Dendritic cell treated with granulocyte-macrophage colony-stimulating factor and Interleukin-4, amounts not matched to agents 40 ng/mL and 50 ng/mL, for 4 days (primary cell): ENCODE measurements at regions not wholly inside any gene's neighbourhood (a gene's known extent, or its start where the extent isn't known, plus 50 kb on each side); places are given as distances from the start of the nearest gene placed in this dataset.

ENCODE experiments used
- H3K27ac Mint-ChIP-seq: one replicate; pipeline ENCODE4 v1.8.0; 2022; ENCODE audit warnings: mild to moderate bottlenecking, mixed read lengths
- H3K27me3 Mint-ChIP-seq: one replicate; pipeline ENCODE4 v1.8.0; 2022; ENCODE audit warnings: mild to moderate bottlenecking, mixed read lengths
- H3K36me3 Mint-ChIP-seq: one replicate; pipeline ENCODE4 v1.8.0; 2022; ENCODE audit warnings: low read depth, mixed read lengths
- H3K4me1 Mint-ChIP-seq: one replicate; pipeline ENCODE4 v1.8.0; 2022; ENCODE audit warnings: low read depth, mixed read lengths
- H3K4me3 Mint-ChIP-seq: one replicate; pipeline ENCODE4 v1.8.0; 2022; ENCODE audit warnings: mild to moderate bottlenecking, moderate library complexity, mixed read lengths
- H3K9me3 Mint-ChIP-seq: one replicate; pipeline ENCODE4 v1.8.0; 2022; ENCODE audit warnings: mixed read lengths
- intact Hi-C: fragments of 100-400 bp; cut with micrococcal nuclease; formaldehyde crosslinking; loops from one replicate; pipeline ENCODE4 v1.15.0; 2022

DNA sequence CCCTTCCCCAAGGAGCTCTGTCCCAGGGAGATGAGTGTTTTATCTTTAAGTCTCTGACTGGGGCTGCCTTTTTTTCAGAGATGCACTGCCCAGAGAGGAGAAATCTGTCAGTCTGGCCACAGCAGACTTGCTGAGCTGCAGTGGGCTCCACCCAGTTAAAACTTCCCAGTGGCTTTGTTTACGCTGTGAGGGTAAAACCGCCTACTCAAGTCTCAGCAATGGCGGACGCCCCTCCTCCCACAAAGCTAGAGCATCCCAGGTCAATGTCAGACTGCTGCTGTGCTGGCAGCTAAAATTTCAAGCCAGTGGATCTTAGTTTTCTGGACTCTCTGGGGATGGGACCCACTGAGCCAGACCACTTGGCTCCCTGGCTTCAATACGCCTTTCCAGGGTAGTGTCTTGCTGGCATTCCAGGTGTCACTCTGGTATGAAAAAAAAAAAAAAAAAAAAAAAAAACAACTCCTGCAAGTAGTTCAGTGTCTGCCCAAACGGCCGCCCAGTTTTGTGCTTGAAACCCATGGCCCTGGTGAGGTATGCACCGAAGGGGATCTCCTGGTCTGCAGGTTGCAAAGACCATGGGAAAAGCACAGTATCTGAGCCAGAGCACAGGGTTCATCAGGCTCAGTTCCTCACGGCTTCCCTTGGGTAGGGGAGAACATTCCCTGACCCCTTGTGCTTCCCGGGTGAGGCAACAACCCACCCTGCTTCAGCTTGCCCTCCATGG is 1616.1 kb upstream of the ADGRL3 start:
- H3K36me3 Mint-ChIP-seq, result no peaks in the 10 kb centered on the region
- H3K27me3 Mint-ChIP-seq, result no peaks in the 10 kb centered on the region
- H3K4me3 Mint-ChIP-seq, result no peak overlapping the region
- H3K4me1 Mint-ChIP-seq, result no peaks in the 10 kb centered on the region
- intact Hi-C loops, result no loop called here
- H3K9me3 Mint-ChIP-seq, result peaks cover 27% of the 10 kb centered on the region
- no peak overlapping the region for H3K27ac Mint-ChIP-seq

DNA sequence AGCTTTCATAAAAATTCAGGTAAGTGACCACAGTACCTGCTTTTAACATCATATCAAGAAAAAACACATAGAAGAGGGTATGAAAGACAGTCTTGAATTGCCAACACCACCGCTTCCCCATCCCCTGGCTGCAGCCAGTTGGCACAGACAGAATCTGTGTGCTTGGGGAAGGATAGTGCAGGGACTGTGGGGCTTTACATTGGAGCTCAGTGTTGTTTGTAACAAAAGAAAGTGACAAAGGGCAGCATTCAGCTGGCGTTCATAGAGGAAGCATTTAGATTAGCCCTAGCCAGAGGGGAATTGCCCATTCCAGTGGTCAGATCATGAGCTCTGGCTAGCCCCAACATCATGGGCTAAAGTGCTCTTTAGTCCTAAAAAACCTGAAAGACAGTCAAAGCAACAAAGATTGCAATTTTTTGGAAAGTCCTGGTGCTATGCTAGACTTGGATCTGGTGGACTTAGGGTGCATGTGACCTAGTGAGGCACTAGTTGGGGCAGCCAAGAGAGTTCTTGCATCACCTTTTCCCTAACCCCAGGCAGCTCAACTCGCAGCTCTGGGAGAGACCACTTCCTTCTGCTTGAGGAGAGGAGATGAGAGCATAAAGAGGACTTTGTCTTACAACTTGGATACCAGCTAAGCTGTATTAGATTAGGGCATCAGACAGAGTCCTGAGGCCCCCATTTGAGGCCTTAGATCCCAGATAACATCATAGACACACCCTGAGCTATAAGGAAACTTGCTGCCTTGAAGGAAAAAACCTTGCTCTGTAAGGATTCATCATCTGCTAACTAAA is 1602.4 kb upstream of the ADGRL3 start:
- H3K27me3 Mint-ChIP-seq, result no peaks in the 10 kb centered on the region
- H3K4me1 Mint-ChIP-seq, result no peaks in the 10 kb centered on the region
- no peak overlapping the region for H3K27ac Mint-ChIP-seq
- intact Hi-C loops, result no loop called here
- H3K36me3 Mint-ChIP-seq, result no peaks in the 10 kb centered on the region
- H3K4me3 Mint-ChIP-seq, result no peak overlapping the region
- no peaks in the 10 kb centered on the region for H3K9me3 Mint-ChIP-seq

DNA sequence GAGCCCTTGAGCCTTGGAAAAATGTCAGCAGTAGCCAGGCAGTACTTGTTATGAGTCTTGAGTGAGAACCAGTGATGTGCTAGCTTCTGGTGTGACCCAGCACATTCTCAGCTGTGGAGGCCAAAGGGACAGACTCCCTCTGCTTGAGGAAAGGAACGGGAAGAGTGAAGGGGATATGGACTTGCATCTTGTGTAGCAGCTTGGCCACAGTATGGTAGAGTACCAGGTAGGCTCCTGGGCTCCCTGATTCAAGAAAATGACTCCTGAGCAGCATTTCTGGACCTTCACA is 1601.9 kb upstream of the ADGRL3 start:
- intact Hi-C loops, result no loop called here

DNA sequence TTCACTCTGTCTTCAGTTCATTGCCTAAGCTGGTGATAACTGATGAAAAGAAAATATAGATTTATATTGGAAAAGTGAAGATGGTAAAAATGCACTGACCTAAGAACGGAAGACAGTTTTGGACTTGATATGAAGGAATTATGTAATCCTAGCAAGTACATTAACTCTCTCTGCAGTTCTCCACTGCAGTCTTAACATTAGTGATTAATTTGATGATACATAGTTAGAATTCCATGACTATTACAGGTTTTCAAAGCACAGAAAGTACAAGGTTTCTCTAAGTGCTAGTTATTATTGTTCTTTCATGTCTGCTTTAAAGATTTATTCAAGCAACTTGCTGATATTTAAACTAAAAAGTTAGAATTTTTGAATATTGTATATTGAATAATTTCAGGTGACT is 1591.7 kb upstream of the ADGRL3 start:
- Mint-ChIP-seq H3K4me3 (no peak overlapping the region), H3K27me3 (no peaks in the 10 kb centered on the region), H3K36me3 (no peaks in the 10 kb centered on the region), H3K27ac (no peak overlapping the region), H3K4me1 (peaks cover 5% of the 10 kb centered on the region), H3K9me3 (no peaks in the 10 kb centered on the region)
- intact Hi-C loops, result no loop called here

More for the DNA sequence above, 1601.9 kb upstream of the ADGRL3 start:
- Mint-ChIP-seq H3K36me3 (no peaks in the 10 kb centered on the region), H3K4me1 (no peaks in the 10 kb centered on the region), H3K27me3 (no peaks in the 10 kb centered on the region), H3K27ac (no peak overlapping the region), H3K4me3 (no peak overlapping the region), H3K9me3 (no peaks in the 10 kb centered on the region)

DNA sequence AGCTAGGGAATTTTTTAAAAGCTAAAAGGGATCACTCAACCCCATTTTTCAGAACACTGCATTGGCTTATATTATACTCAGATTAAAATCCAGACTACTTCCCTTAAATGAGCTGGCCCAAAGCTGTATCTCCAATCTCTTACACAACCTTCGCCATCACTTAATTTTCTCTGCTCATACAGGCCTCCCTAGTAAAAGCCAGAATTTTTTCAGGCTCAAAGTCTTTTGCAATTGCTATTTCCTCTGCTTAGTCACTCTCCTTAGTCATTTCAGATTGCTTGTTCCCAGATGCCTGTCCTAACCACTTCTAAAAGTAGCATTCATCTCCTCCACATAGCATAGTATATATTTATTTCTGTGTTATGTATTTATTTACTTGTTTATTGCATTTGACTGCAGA is 1587.9 kb upstream of the ADGRL3 start:
- Mint-ChIP-seq H3K27me3 (no peaks in the 10 kb centered on the region), H3K4me1 (peaks cover 5% of the 10 kb centered on the region), H3K36me3 (no peaks in the 10 kb centered on the region), H3K4me3 (no peak overlapping the region), H3K27ac (no peak overlapping the region), H3K9me3 (no peaks in the 10 kb centered on the region)
- intact Hi-C loops, result no loop called here

DNA sequence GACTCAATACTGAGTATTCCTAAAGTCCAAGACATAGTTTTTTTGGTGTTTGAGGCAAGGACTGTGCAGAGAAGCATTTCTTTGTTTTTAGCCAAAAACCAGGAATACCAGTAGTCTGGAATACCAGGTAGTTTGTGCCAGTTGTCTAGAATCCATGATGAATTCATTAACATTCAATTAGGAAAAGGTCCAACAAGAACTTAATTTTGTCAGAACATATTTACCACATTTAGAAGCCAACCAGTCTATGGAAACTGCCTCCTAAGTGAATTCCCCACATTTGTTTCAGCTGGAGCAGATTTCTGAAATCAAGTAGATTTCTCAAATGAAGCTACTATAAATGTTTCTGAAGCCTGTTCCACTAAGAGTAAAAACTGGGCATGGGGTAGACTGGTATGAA is 1584.8 kb upstream of the ADGRL3 start:
- no peaks in the 10 kb centered on the region for H3K36me3 Mint-ChIP-seq
- no peak overlapping the region for H3K4me3 Mint-ChIP-seq
- peaks cover 5% of the 10 kb centered on the region for H3K4me1 Mint-ChIP-seq
- H3K9me3 Mint-ChIP-seq, result no peaks in the 10 kb centered on the region
- H3K27ac Mint-ChIP-seq, result no peak overlapping the region
- intact Hi-C loops, result no loop called here
- H3K27me3 Mint-ChIP-seq, result no peaks in the 10 kb centered on the region

DNA sequence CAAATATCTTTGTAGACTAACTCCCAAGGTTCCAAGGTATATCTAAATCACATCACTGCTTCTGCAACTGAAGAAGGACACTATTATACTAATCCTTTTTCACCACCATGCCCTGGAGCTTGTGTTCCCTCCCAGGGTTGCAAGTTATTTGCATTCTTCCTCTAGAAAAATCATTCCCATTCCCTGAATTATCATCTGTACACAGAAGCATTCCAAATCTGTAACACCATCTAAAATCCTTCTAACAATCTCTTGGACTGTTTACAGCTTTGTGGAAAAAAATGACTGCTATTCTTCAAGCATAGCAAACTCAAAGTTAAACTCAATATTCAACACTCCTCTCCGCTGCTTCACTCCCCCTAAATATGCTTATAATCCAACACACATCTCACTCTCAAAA is 1570.8 kb upstream of the ADGRL3 start:
- H3K36me3 Mint-ChIP-seq, result no peaks in the 10 kb centered on the region
- intact Hi-C loops, result no loop called here
- H3K27ac Mint-ChIP-seq, result no peak overlapping the region
- peaks cover 1% of the 10 kb centered on the region for H3K9me3 Mint-ChIP-seq
- H3K4me1 Mint-ChIP-seq, result no peaks in the 10 kb centered on the region
- no peak overlapping the region for H3K4me3 Mint-ChIP-seq
- no peaks in the 10 kb centered on the region for H3K27me3 Mint-ChIP-seq

DNA sequence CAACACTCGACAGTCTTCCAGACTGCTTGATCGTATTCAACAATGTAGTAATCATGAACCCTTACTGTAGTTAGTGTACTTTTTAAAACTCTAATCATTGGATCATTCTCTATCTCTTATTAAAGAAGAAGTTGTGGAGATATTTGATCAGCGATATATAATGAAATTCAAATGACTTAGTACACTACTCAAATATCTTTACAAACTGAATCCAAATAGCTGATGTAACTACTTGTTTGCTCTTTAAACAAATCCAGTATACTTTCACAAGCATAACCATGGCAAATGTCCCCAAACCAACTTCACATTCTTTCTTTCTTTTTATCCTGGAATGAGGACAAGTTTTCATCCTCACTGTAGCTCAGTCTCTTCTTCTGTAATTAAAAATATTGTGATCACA is 1569.9 kb upstream of the ADGRL3 start:
- Mint-ChIP-seq H3K27me3 (no peaks in the 10 kb centered on the region), H3K9me3 (no peaks in the 10 kb centered on the region), H3K27ac (no peak overlapping the region), H3K4me3 (no peak overlapping the region), H3K4me1 (no peaks in the 10 kb centered on the region), H3K36me3 (no peaks in the 10 kb centered on the region)
- intact Hi-C loops, result no loop called here

DNA sequence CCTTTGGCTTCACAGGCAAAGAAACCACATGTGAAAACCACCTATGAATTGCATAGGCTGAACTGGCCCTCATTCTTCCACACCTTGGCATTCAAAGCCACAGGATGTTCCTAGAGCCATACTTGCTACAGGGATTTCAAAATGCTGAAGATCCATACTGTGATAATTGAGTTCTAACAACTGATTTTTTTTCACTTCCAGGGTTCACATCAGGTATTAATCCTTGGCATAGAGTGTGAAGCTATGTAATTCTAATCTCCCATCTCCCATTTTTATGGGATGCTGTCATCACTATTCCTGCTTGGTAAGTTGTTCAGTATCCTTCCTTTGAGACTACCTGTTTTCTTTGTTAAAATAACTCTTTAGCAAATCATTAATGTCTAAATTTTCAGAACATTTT is 1569.2 kb upstream of the ADGRL3 start:
- H3K9me3 Mint-ChIP-seq, result peaks cover 6% of the 10 kb centered on the region

DNA sequence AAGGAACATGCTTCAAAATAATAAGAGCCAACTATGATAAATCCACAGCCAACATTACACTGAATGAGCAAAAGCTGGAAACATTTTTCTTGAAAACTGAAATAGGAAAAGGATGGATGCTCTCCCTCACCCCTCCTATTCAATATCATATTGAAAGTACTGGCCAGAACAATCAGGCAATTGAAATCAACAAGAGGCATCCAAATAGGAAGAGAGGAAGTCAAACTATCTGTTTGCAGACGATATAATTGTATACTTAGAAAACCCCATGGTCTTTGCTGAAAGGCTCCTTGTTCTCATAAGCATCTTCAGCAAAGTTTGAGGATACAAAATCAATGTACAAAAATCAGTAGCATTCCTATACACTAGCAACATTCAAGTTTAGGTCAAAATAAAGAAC is 1562.5 kb upstream of the ADGRL3 start:
- no peaks in the 10 kb centered on the region for H3K4me1 Mint-ChIP-seq
- H3K36me3 Mint-ChIP-seq, result no peaks in the 10 kb centered on the region
- H3K27ac Mint-ChIP-seq, result no peak overlapping the region
- H3K4me3 Mint-ChIP-seq, result no peak overlapping the region
- H3K9me3 Mint-ChIP-seq, result peaks cover 9% of the 10 kb centered on the region
- intact Hi-C loops, result no loop called here
- H3K27me3 Mint-ChIP-seq, result no peaks in the 10 kb centered on the region

More for the DNA sequence above, 1569.2 kb upstream of the ADGRL3 start:
- intact Hi-C loops, result no loop called here
- Mint-ChIP-seq H3K27me3 (no peaks in the 10 kb centered on the region), H3K4me3 (no peak overlapping the region), H3K27ac (no peak overlapping the region), H3K4me1 (no peaks in the 10 kb centered on the region), H3K36me3 (no peaks in the 10 kb centered on the region)

DNA sequence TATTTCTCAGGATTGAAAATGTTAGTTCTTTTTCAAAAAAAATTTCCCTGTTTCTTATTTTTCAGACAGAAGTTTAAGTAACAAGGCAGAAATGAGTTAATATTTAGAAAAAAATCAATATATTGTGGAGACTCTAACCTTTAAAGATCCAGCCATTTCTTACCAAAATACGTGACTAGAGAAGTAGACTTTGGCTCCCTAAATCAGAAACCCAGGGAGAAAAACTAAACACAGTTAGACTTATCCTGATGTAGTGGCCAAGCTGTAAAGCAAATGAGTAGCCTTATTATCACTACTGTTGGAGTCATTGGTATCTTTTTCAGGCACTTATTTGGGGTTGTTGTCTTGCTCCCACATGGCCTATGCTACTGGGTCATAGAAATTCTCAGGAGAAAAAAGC is 1556.4 kb upstream of the ADGRL3 start:
- Mint-ChIP-seq H3K36me3 (no peaks in the 10 kb centered on the region), H3K4me3 (no peak overlapping the region), H3K4me1 (no peaks in the 10 kb centered on the region), H3K9me3 (no peaks in the 10 kb centered on the region), H3K27me3 (no peaks in the 10 kb centered on the region), H3K27ac (no peak overlapping the region)
- intact Hi-C loops, result no loop called here

DNA sequence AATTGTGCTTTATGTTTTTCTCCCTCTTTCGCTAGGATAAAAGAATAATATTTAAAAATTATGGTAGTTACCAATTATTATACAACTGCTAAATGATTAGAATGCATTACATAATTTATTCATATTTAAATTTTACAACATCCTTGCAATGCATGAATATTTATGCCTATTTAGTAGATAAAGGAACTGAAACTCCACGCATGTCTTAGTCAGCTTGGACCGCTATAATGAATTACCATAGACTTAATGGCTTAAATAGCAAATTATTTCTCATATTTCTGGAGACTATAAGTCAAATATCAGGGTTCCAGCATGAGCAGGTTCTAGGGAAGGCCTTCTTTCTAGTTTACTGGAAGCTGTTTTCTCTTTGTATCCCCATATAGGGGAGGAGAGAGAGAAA is 1555.4 kb upstream of the ADGRL3 start:
- H3K4me3 Mint-ChIP-seq, result no peak overlapping the region
- no peaks in the 10 kb centered on the region for H3K27me3 Mint-ChIP-seq
- H3K27ac Mint-ChIP-seq, result no peak overlapping the region
- no peaks in the 10 kb centered on the region for H3K4me1 Mint-ChIP-seq
- intact Hi-C loops, result no loop called here
- H3K36me3 Mint-ChIP-seq, result no peaks in the 10 kb centered on the region
- no peaks in the 10 kb centered on the region for H3K9me3 Mint-ChIP-seq

DNA sequence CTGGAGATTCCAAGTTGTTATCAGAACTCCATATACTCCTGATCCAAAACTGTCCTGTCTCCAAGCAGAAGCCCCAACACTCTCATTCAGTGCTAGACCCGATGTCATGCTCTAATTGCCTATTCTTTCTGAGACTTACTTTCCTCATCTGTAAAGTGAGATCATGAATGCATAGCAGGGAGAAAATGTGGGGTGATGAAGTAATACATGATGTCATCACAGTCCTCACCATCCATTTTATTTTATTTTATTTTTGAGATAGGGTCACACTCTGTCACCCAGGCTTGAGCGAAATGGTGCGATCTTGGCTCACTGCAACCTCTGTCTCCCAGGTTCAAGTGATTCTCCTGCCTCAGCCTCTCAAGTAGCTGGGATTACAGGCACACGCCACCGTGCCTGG is 1554.0 kb upstream of the ADGRL3 start:
- no peak overlapping the region for H3K27ac Mint-ChIP-seq
- no peaks in the 10 kb centered on the region for H3K4me1 Mint-ChIP-seq
- H3K9me3 Mint-ChIP-seq, result peaks cover 11% of the 10 kb centered on the region
- intact Hi-C loops, result no loop called here
- H3K4me3 Mint-ChIP-seq, result no peak overlapping the region
- no peaks in the 10 kb centered on the region for H3K36me3 Mint-ChIP-seq
- H3K27me3 Mint-ChIP-seq, result no peaks in the 10 kb centered on the region

DNA sequence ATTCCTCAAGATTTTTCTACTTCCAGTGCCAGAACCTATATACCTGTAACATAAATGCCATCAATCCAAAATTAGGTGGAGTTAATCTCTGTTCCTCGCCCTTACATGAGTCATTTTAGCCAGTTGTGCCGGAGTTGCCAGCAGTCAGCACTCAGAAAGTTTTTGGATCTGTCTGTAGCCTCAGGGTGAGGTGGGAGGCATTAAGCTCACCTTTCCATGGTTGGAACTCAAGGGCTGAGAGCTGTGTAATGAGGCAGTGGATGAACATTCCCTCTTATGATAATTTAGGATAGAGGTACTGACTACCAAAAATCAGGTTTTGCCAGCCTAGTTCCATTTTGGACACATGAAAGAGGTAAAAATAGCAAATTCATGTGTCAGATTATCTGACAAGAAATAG is 1553.1 kb upstream of the ADGRL3 start:
- no peak overlapping the region for H3K4me3 Mint-ChIP-seq
- H3K27me3 Mint-ChIP-seq, result no peaks in the 10 kb centered on the region
- H3K36me3 Mint-ChIP-seq, result no peaks in the 10 kb centered on the region
- intact Hi-C loops, result no loop called here
- H3K27ac Mint-ChIP-seq, result no peak overlapping the region
- H3K4me1 Mint-ChIP-seq, result no peaks in the 10 kb centered on the region
- peaks cover 19% of the 10 kb centered on the region for H3K9me3 Mint-ChIP-seq

DNA sequence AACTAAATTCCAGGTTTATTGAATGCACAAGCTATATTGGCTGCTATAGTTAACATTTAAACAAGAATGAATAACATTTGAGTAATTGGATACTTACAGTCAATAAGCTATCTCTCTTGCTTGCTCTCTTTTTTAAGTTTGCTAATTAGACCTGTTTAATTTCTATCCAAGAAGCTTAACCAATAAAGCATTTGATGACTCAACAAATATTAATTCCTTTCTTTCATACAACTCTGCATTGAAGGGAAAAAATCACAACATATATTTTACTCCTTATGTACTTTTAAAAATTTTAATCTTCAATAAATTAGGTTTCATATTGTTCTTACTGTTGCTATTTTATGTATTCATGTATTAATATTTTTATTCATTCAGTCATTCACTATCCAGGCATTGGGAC is 1552.6 kb upstream of the ADGRL3 start:
- no peak overlapping the region for H3K27ac Mint-ChIP-seq
- no peaks in the 10 kb centered on the region for H3K27me3 Mint-ChIP-seq
- H3K36me3 Mint-ChIP-seq, result no peaks in the 10 kb centered on the region
- H3K4me3 Mint-ChIP-seq, result no peak overlapping the region
- H3K4me1 Mint-ChIP-seq, result no peaks in the 10 kb centered on the region
- intact Hi-C loops, result no loop called here
- peaks cover 24% of the 10 kb centered on the region for H3K9me3 Mint-ChIP-seq
